ENCODE measurements at regions not wholly inside any gene's neighbourhood (a gene's known extent, or its start where the extent isn't known, plus 50 kb on each side); places are given as distances from the start of the nearest gene placed in this dataset.

- no peak for FAIRE-seq
- no peak for TF ChIP-seq CTCF (IDR thresholded peaks at IDR 0.05; ENCODE audit: insufficient read depth, missing control alignments)
- no peak for DNase-seq (ENCODE audit: insufficient read length, low spot score)
Observed at GRCh38 chr21:38921511-38922251, 116.0 kb downstream of the ETS2 start.

- TF ChIP-seq CTCF (IDR thresholded peaks at IDR 0.05; ENCODE audit: insufficient read depth, missing control alignments): no peak
- FAIRE-seq: no peak
- DNase-seq (ENCODE audit: insufficient read length, low spot score): no peak
Observed at GRCh38 chr21:38920631-38921398, 115.1 kb downstream of the ETS2 start.

GRCh38 chr21:38918607-38919346 is 113.0 kb downstream of the ETS2 start:
- FAIRE-seq (no peak), DNase-seq (ENCODE audit: insufficient read length, low spot score) (no peak)
- no peak for TF ChIP-seq CTCF (IDR thresholded peaks at IDR 0.05; ENCODE audit: insufficient read depth, missing control alignments)

DNA sequence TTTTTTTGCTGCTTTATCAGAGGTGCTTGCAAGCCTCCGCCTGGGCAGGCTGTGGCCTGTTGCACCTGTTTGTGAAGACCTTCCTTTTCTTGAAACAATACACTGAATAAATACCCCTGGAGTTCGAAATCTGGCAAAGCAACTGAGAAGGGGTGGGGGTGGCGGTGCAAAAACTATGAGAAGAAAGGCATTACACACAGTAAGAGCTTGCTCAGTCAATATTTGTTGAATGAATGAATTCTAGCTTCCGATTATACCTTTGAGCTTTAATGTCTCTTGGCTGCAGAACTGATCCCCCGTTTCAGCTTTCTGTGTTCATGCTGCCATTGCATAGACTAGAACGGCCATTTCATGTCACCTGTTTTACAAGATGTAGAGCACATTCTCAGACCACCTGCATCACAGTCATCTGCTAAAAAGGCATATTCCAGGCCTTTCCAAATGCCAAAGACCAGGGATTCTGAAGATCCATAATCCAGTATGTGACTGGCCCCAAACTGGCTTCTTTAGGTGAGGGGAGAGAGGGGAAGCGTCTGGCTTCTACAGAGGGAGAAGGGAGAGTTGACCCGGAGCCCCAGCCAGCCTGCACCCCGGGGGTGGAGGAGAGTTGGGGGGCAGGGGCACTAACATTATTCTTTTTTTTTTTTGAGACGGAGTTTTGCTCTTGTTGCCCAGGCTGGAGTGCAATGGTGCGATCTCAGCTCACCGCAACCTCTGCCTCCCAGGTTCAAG is 111.5 kb downstream of the ETS2 start:
- TF ChIP-seq CTCF (IDR thresholded peaks at IDR 0.05; ENCODE audit: insufficient read depth, missing control alignments): no peak

DNA sequence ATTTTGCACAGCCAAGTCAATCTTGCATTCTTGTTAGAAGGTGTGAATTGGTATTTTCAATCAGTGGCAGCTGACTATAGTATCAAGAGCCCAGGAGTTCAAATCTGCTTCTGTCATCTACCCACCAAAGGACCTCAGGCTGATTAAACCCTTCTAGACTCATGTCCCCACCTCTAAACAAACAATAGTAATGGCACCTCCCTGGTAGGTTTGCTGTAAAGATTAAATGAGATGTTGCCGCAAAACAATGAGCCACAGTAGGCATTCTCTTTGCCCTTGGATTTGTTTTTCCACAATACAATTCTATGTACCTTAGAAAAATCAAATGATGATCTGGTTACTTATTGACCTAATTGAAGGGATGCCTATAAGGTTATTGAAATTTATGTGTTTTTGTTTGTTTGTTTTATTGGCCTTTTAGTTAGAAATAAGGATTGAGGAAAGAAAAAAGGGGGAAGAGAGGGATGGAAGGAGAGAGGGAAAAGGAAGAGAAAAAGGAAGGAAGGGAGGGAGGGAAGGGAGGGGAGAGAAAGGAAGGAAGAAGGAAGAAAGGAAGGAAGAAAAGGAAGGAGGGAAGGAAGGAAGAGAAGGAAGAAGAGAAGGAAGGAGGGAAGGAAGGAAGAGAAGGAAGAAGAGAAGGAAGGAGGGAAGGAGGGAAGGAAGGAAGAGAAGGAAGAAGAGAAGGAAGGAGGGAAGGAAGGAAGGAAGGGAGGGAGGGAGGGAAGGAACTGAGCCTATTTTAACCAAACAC is 110.7 kb downstream of the ETS2 start:
- TF ChIP-seq CTCF (IDR thresholded peaks at IDR 0.05; ENCODE audit: insufficient read depth, missing control alignments): no peak
- DNase-seq (ENCODE audit: insufficient read length, low spot score) (no peak), FAIRE-seq (no peak)

More for the DNA sequence above, 111.5 kb downstream of the ETS2 start:
- FAIRE-seq: no peak
- DNase-seq (ENCODE audit: insufficient read length, low spot score): no peak

GRCh38 chr21:38915546-38915945 is 109.8 kb downstream of the ETS2 start:
- DNase-seq (ENCODE audit: insufficient read length, low spot score): no peak
- FAIRE-seq: no peak
- TF ChIP-seq CTCF (IDR thresholded peaks at IDR 0.05; ENCODE audit: insufficient read depth, missing control alignments): no peak
